ENCODE measurements at regions not wholly inside any gene's neighbourhood (a gene's known extent, or its start where the extent isn't known, plus 50 kb on each side); places are given as distances from the start of the nearest gene placed in this dataset.

DNA sequence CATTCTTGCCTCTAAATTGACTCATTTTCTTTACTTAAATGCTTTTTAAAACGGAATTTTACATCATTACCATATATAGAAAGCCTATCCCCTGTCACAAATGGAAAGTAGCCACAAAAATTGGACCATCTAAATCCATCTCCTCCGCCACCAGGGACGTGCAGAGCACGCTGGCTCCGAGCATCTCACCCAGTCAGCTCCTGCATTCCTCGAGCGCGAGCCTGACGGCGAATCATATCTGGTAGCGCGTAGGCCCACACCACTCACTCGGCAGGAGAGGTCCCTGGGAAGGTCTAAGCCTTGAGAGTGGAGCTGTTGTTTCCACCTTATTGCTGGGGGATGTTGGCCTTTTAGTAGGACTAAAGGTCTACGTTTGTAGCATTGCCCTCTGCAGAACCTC, 152.4 kb downstream of the TRIM29 start (continued):
- TF ChIP-seq KAT2A (conservative IDR thresholded peaks at IDR 0.05; ENCODE audit: control insufficient read depth, low read depth, low read length) (no peak), RAD51 (IDR thresholded peaks at IDR 0.05) (no peak), KDM1A (IDR thresholded peaks at IDR 0.05; ENCODE audit: borderline replicate concordance) (no peak), ZNF217 (IDR thresholded peaks at IDR 0.05) (no peak), YBX1 (IDR thresholded peaks at IDR 0.05) (no peak), NR2C2 (IDR thresholded peaks at IDR 0.05; ENCODE audit: borderline replicate concordance, control insufficient read depth, insufficient read length, low read depth) (no peak), ESRRA (IDR thresholded peaks at IDR 0.05; ENCODE audit: low read length) (no peak)
- TF ChIP-seq, protein P1, sequence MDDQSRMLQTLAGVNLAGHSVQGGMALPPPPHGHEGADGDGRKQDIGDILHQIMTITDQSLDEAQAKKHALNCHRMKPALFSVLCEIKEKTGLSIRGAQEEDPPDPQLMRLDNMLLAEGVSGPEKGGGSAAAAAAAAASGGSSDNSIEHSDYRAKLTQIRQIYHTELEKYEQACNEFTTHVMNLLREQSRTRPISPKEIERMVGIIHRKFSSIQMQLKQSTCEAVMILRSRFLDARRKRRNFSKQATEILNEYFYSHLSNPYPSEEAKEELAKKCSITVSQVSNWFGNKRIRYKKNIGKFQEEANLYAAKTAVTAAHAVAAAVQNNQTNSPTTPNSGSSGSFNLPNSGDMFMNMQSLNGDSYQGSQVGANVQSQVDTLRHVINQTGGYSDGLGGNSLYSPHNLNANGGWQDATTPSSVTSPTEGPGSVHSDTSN (IDR thresholded peaks at IDR 0.05; ENCODE audit: insufficient replicate concordance, low read depth, low read length): no peak

DNA sequence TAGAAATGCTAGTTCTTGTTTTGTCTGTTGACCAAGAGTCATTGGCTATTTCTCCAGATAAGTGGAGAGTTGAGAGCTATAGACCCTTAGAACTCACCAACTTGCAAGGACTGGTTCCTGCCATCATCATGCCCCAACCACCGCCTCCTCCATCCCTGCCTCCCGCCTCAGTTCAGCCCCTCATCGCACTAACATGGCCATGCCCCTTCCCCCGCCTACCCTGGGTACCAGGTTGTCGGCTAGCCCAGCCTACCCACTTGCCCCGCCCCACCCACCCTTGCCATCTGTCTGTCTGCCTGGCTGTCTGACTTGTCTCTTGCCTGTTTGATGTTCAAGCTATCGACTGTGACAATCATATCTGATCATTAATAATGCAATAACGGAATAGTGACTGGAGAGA, 154.1 kb downstream of the TRIM29 start:
- intact Hi-C loops (cut with micrococcal nuclease; ENCODE audit: unreplicated experiment): no loop called here
- no peak for FAIRE-seq
- in situ Hi-C loops (cut with MboI): no loop called here

More for the DNA sequence above, 154.1 kb downstream of the TRIM29 start:
- H3K4me1 ChIP-seq (ENCODE audit: control insufficient read depth, insufficient read depth, low read length): no peaks in the 10 kb centered on the region
- H3K9me3 ChIP-seq (replicated peaks; ENCODE audit: control insufficient read depth, insufficient read depth, low read length): no peaks in the 10 kb centered on the region
- ChIA-PET RAD21 (ENCODE audit: unreplicated experiment) (no interaction called here), SMC1A (ENCODE audit: uncharacterized antibody, unreplicated experiment) (no interaction called here), CTCF (interaction anchor here (1.1 kb wide), 1 partner anchor 125 kb away, joined by 5 read pairs; no protein-coding TSS in a partner anchor), POLR2A (interaction anchor here (0.6 kb wide), 1 partner anchor 630 kb away, joined by 12 read pairs; no protein-coding TSS in a partner anchor)
- ATAC-seq (no peak), DNase-seq (ENCODE audit: low read depth, low spot score) (no peak)
- 26% methylated on average over 8 of the region's 8 CpGs for WGBS (ENCODE audit: insufficient coverage, insufficient replicate concordance, low lambda C conversion rate, missing lambda C conversion rate)
- H3K9ac ChIP-seq (ENCODE audit: control insufficient read depth, insufficient read depth, low read length): no peak overlapping the region
- no peaks in the 10 kb centered on the region for H3K79me2 ChIP-seq (ENCODE audit: control insufficient read depth, insufficient read depth, low read length)
- H4K20me1 ChIP-seq (ENCODE audit: control insufficient read depth, insufficient read depth): no peaks in the 10 kb centered on the region
- TF ChIP-seq POLR2AphosphoS2 (IDR thresholded peaks at IDR 0.05; ENCODE audit: low read depth, low read length) (no peak), RAD21 (IDR thresholded peaks at IDR 0.05; ENCODE audit: insufficient read depth, low read depth, low read length) (no peak)
- no peaks in the 10 kb centered on the region for H3K36me3 ChIP-seq (ENCODE audit: control insufficient read depth in 2 of 2, insufficient read depth in 2 of 2, low read length in 1 of 2)
- no peak overlapping the region for H2AFZ ChIP-seq (ENCODE audit: control insufficient read depth, low read depth, low read length)
- BruUV-seq (replicated peaks): no TSS peak
- no peak overlapping the region for H3K4me2 ChIP-seq (ENCODE audit: control insufficient read depth, insufficient read depth)
- H3K27ac ChIP-seq (ENCODE audit: control insufficient read depth, insufficient read depth): no peak overlapping the region
- H3K4me3 ChIP-seq: no peak overlapping the region
- peaks cover 6 to 8% of the 10 kb centered on the region in 2 experiments; a peak in 3 of 4 replicates for H3K27me3 ChIP-seq (replicated peaks in 1 of 2; ENCODE audit: control insufficient read depth in 2 of 2, insufficient read depth in 2 of 2, low read length in 1 of 2)
